SK-N-MC (cell line): ENCODE measurements at regions not wholly inside any gene's neighbourhood (a gene's known extent, or its start where the extent isn't known, plus 50 kb on each side); places are given as distances from the start of the nearest gene placed in this dataset.

Experiments
- EZH2 ChIP-seq: fragments of 200-600 bp; sonication (generic); IDR thresholded peaks from one replicate; pipeline ENCODE4 v1.6.1; 2017; ENCODE audit warnings: antibody characterized with exemption
- FOXP2 ChIP-seq: optimal IDR thresholded peaks from 2 replicates; pipeline ENCODE3; 2011; ENCODE audit warnings: mild to moderate bottlenecking, moderate library complexity; ENCODE audit not compliant: insufficient read depth; ENCODE audit errors: extremely low read length, control extremely low read depth
- POLR2AphosphoS5 ChIP-seq: IDR thresholded peaks from 2 replicates; pipeline ENCODE4 v1.6.1; 2012; ENCODE audit warnings: mild to moderate bottlenecking, low read depth, low read length, borderline replicate concordance

GRCh38 chr6:139547804-139548203 is 173.4 kb upstream of the CITED2 start:
- TF ChIP-seq EZH2, result no peak
- TF ChIP-seq POLR2AphosphoS5, result no peak
- TF ChIP-seq FOXP2, result no peak
